Hepatocyte (in vitro differentiated cells): ENCODE measurements at regions not wholly inside any gene's neighbourhood (a gene's known extent, or its start where the extent isn't known, plus 50 kb on each side); places are given as distances from the start of the nearest gene placed in this dataset.

Source experiments
- DNase-seq: peaks from one replicate; pipeline ENCODE4 v3.0.0-alpha.2; 2016; ENCODE audit warnings: low spot score
- H2AFZ ChIP-seq: fragments of 200-600 bp; sonication (generic); 2 replicates; pipeline ENCODE4 v1.6.0; 2016; ENCODE audit warnings: antibody characterized with exemption, mild to moderate bottlenecking
- H3K27ac ChIP-seq: fragments of 200-600 bp; sonication (generic); 2 replicates; pipeline ENCODE4 v1.5.1; 2016; ENCODE audit warnings: mild to moderate bottlenecking
- H3K27me3 ChIP-seq: fragments of 200-600 bp; sonication (generic); 2 replicates; pipeline ENCODE4 v1.6.1; 2016
- H3K36me3 ChIP-seq: fragments of 200-600 bp; sonication (generic); replicated peaks from 2 replicates; pipeline ENCODE4 v1.5.1; 2016; ENCODE audit warnings: low read depth; ENCODE audit not compliant: insufficient read depth
- H3K4me1 ChIP-seq: fragments of 200-600 bp; sonication (generic); 2 replicates; pipeline ENCODE4 v1.5.1; 2016; ENCODE audit warnings: mild to moderate bottlenecking, moderate library complexity; ENCODE audit not compliant: insufficient read depth
- H3K4me2 ChIP-seq: fragments of 200-600 bp; sonication (generic); 2 replicates; pipeline ENCODE4 v1.6.0; 2016
- H3K4me3 ChIP-seq: fragments of 200-600 bp; sonication (generic); 2 replicates; pipeline ENCODE4 v1.5.1; 2016; ENCODE audit warnings: mild to moderate bottlenecking
- H3K79me2 ChIP-seq: fragments of 200-600 bp; sonication (generic); 2 replicates; pipeline ENCODE4 v1.6.0; 2017; ENCODE audit warnings: mild to moderate bottlenecking
- H3K9me2 ChIP-seq: fragments of 200-600 bp; sonication (generic); replicated peaks from 2 replicates; pipeline ENCODE4 v1.6.0; 2017; ENCODE audit warnings: mild to moderate bottlenecking; ENCODE audit not compliant: insufficient read depth
- H3K9me3 ChIP-seq: fragments of 200-600 bp; sonication (generic); 2 replicates; pipeline ENCODE4 v1.5.1; 2016; ENCODE audit warnings: low read depth, mild to moderate bottlenecking
- H4K20me1 ChIP-seq: fragments of 200-600 bp; sonication (generic); 2 replicates; pipeline ENCODE4 v1.6.0; 2016; ENCODE audit warnings: mild to moderate bottlenecking; ENCODE audit not compliant: insufficient read depth, poor library complexity, severe bottlenecking
- CTCF ChIP-seq: fragments of 200-600 bp; sonication (generic); IDR thresholded peaks from 2 replicates; pipeline ENCODE4 v1.5.1; 2016; ENCODE audit warnings: antibody characterized with exemption, mild to moderate bottlenecking; ENCODE audit not compliant: poor library complexity
- EZH2 ChIP-seq: fragments of 200-600 bp; sonication (generic); IDR thresholded peaks from 2 replicates; pipeline ENCODE4 v1.6.1; 2016; ENCODE audit warnings: antibody characterized with exemption, mild to moderate bottlenecking, borderline replicate concordance
- EZH2phosphoT487 ChIP-seq: fragments of 200-600 bp; sonication (generic); IDR thresholded peaks from one replicate; pipeline ENCODE4 v1.6.1; 2018; ENCODE audit warnings: antibody characterized with exemption, mild to moderate bottlenecking, low read depth, moderate library complexity; ENCODE audit not compliant: unreplicated experiment, severe bottlenecking
- WGBS: methylation state at CpG from one replicate; pipeline ENCODE4 v1.1.6; 2016; ENCODE audit warnings: low lambda C conversion rate; ENCODE audit errors: missing lambda C conversion rate; 5-methylcytosine and 5-hydroxymethylcytosine counted together

GRCh38 chrX:39741904-39742303, 355.9 kb downstream of the BCOR start:
- no peak overlapping the region for H3K4me2 ChIP-seq
- H2AFZ ChIP-seq: no peak overlapping the region
- no peak overlapping the region for H3K27ac ChIP-seq
- DNase-seq: no peak
- H3K27me3 ChIP-seq: no peaks in the 10 kb centered on the region
- TF ChIP-seq EZH2: no peak
- no peak for TF ChIP-seq EZH2phosphoT487
- TF ChIP-seq CTCF: no peak
- H3K9me2 ChIP-seq: no peaks in the 10 kb centered on the region
- no peak overlapping the region for H3K4me3 ChIP-seq
- 77% methylated on average over 3 of the region's 3 CpGs for WGBS
- H3K79me2 ChIP-seq: no peaks in the 10 kb centered on the region
- H3K36me3 ChIP-seq: no peaks in the 10 kb centered on the region
- no peaks in the 10 kb centered on the region for H3K9me3 ChIP-seq
- no peaks in the 10 kb centered on the region for H4K20me1 ChIP-seq
- no peaks in the 10 kb centered on the region for H3K4me1 ChIP-seq

GRCh38 chrX:39745818-39746217, 351.9 kb downstream of the BCOR start:
- no peaks in the 10 kb centered on the region for H3K4me1 ChIP-seq
- no peaks in the 10 kb centered on the region for H3K9me3 ChIP-seq
- H3K4me3 ChIP-seq: no peak overlapping the region
- H3K79me2 ChIP-seq: no peaks in the 10 kb centered on the region
- 81% methylated on average over 2 of the region's 2 CpGs for WGBS
- no peak overlapping the region for H2AFZ ChIP-seq
- TF ChIP-seq EZH2phosphoT487 (no peak), EZH2 (no peak), CTCF (no peak)
- no peaks in the 10 kb centered on the region for H3K9me2 ChIP-seq
- no peak overlapping the region for H3K4me2 ChIP-seq
- no peaks in the 10 kb centered on the region for H3K27me3 ChIP-seq
- no peak for DNase-seq
- no peaks in the 10 kb centered on the region for H3K36me3 ChIP-seq
- no peak overlapping the region for H3K27ac ChIP-seq
- no peaks in the 10 kb centered on the region for H4K20me1 ChIP-seq

- H2AFZ ChIP-seq: no peak overlapping the region
- H3K9me3 ChIP-seq: no peaks in the 10 kb centered on the region
- no peaks in the 10 kb centered on the region for H3K36me3 ChIP-seq
- no peaks in the 10 kb centered on the region for H3K79me2 ChIP-seq
- no peak for TF ChIP-seq CTCF
- TF ChIP-seq EZH2phosphoT487: no peak
- TF ChIP-seq EZH2: no peak
- H3K4me2 ChIP-seq: no peak overlapping the region
- no peaks in the 10 kb centered on the region for H4K20me1 ChIP-seq
- H3K27me3 ChIP-seq: no peaks in the 10 kb centered on the region
- H3K4me1 ChIP-seq: no peaks in the 10 kb centered on the region
- no peak overlapping the region for H3K4me3 ChIP-seq
- DNase-seq: no peak
- WGBS: 76% methylated on average over 5 of the region's 5 CpGs
- H3K27ac ChIP-seq: no peak overlapping the region
- H3K9me2 ChIP-seq: no peaks in the 10 kb centered on the region
Observed at GRCh38 chrX:39749135-39749534, 348.6 kb downstream of the BCOR start.

GRCh38 chrX:39749728-39750127, 348.0 kb downstream of the BCOR start:
- Histone ChIP-seq H3K4me1 (no peaks in the 10 kb centered on the region), H3K36me3 (no peaks in the 10 kb centered on the region), H3K27ac (no peak overlapping the region), H3K27me3 (no peaks in the 10 kb centered on the region), H2AFZ (no peak overlapping the region), H3K79me2 (no peaks in the 10 kb centered on the region), H3K9me2 (no peaks in the 10 kb centered on the region), H4K20me1 (no peaks in the 10 kb centered on the region), H3K4me3 (no peak overlapping the region), H3K9me3 (no peaks in the 10 kb centered on the region), H3K4me2 (no peak overlapping the region)
- TF ChIP-seq EZH2 (no peak), CTCF (no peak), EZH2phosphoT487 (no peak)
- 80% methylated on average over 5 of the region's 5 CpGs for WGBS
- DNase-seq: no peak
